IPS DF 4.7 (cell line): ENCODE measurements at regions not wholly inside any gene's neighbourhood (a gene's known extent, or its start where the extent isn't known, plus 50 kb on each side); places are given as distances from the start of the nearest gene placed in this dataset.
A peak's percentile ranks its signal among the peaks of the same experiment; 100 is the strongest.

ENCODE experiments used
- DNase-seq: peaks from one replicate; pipeline ENCODE4 v3.0.0-alpha.2; 2013; ENCODE audit warnings: low spot score; ENCODE audit errors: extremely low read depth

DNA sequence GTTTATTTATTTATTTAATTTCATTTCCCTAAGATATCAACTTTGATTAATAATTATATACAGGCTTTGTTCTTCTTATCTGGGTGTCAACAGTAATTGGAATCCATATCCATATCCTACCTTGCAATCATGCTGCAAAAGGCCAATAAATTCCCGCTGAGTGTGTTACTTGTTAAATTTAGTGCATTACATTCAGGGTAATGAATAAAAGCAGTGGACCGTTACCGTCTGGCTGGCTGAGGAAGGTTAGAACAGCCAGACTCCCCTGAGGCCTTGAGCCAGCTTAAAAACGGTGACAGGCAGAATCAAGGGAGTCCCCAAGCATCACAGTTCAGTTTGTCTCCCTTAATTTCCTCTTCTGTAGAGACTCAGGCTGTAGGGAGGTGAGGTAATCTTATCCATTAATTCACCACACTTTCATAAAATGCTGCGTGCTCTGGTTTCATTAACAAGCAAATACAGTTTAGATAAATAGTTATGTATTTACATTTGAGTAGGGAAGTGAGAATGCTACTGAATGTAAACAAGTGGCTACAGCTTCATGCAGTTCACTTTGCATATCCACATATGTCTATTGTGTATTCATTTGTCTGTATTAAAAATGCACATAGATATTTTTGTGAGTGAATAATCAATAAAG is 888.2 kb upstream of the CXADR start:
- no peak for DNase-seq

- no peak for DNase-seq
These were observed 887.4 kb upstream of the CXADR start for GRCh38 chr21:16625491-16625890.

GRCh38 chr21:16633831-16634459 is 878.9 kb upstream of the CXADR start:
- no peak for DNase-seq

DNA sequence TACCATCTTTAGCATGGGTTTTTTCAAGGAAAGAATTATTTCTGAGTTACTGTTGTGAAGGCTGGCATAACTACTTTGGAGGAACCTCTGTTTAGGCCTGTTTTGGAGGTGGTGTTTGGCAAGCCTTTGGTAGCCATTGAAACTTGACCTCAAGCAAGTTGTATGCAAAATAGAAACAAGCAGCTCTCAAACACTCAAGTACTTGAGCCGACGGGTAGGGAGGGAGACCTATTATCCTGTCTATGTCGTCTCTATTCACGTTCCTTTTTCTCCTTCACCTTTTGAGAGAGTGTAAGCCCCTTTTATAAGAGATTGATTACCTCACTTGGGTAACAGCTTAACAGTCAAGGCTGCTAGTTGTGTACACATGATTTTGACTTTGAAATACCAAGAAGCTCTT is 878.3 kb upstream of the CXADR start:
- DNase-seq, result peak; percentile 16

GRCh38 chr21:16640297-16641027 is 872.4 kb upstream of the CXADR start:
- no peak for DNase-seq

DNA sequence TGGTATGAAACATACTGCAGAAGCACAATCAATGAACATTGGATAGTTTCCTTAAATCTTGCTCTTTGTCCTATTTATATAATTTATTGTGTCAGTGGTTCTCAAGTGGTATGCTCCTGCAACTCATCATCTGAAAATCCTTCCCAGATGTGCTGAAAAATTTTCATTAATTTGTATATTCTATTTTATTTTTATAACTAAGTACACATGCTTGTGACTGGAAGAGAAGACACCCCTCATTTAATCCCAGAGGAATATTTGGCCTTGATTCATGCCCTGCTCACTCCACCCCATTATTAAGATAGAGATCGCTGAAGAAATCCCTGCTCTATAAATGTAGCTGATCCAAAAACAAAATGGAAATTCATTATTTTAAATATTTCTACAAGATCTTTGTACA is 870.5 kb upstream of the CXADR start:
- no peak for DNase-seq

- no peak for DNase-seq
These were observed 868.2 kb upstream of the CXADR start for GRCh38 chr21:16644685-16645084.

- no peak for DNase-seq
These were observed 862.0 kb upstream of the CXADR start for GRCh38 chr21:16650714-16651366.

DNA sequence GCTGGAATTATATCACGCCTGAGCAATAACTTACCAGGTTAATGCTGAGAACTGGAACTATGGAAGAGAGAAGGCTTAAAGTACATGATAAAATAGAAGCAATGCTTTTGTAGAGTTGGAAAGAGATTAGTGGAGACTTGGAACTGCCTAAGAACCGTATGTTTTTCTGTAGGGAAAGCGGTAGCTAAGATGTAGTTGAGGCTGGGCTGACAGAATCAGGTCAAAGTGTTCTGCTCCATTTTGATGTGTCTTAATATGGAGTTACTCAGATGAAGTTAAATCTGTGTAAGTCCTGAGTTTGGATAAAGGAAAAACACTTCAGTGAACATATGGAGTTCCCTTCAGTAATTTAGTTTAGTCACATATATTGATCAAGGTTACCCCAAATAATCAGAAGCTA is 860.9 kb upstream of the CXADR start:
- no peak for DNase-seq

DNA sequence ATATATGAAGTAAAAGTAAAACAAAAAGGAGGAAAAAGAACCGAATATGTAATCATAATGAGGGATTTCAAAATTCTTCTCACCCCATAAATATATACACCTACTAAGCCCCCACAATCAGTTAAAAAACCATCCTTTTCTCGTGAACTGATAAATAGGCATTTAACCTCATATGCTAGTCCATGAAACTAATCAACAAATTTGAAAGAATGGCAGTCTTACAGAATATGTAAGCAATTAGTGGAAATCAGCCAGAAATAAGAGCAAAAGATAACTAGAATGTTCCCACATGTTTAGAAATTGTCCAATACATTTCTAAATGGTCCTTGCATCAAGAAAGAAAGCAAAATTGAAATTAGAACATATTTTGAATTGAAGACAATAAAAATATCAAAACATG is 849.4 kb upstream of the CXADR start:
- DNase-seq, result no peak

DNA sequence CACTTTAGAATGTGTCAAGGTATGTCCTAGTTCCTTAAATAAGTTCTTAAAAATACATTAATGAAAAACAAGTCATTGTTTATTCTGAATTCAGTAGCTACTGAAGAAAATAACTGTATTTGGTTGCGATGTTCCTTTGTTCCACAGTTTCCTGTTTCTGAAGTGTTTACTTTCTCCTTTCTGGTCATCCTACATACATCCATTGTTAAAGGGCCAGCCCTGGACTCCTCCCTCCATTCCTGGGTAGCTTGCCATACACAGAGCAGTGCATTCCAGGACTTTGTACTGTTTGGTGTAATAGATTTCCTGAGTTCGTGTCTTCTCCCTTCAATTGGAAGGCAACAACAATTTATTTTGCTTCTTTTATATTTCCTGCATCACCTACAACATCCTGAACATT is 845.4 kb upstream of the CXADR start:
- DNase-seq, result no peak

- no peak for DNase-seq
These were observed 837.9 kb upstream of the CXADR start for GRCh38 chr21:16674949-16675348.

DNA sequence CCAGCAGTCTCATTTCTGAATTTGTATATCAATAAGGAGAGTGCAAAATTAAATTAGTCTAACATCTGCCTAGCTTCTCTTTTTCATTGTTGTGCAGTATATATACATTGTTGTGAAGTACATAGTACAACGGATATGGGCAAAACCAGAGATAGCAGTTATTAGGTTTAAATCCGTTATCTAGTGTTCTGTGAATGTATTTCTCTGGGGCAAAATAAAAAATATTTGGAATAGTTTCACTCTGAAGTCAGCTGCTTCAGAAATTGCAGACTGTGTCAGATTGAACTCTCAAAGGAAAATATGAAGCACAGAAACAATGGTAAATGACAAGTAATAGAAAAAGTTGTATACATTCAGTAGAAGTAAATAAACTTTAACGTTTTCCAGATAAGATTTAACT is 836.5 kb upstream of the CXADR start:
- DNase-seq, result no peak

GRCh38 chr21:16678429-16679160 is 834.2 kb upstream of the CXADR start:
- no peak for DNase-seq

DNA sequence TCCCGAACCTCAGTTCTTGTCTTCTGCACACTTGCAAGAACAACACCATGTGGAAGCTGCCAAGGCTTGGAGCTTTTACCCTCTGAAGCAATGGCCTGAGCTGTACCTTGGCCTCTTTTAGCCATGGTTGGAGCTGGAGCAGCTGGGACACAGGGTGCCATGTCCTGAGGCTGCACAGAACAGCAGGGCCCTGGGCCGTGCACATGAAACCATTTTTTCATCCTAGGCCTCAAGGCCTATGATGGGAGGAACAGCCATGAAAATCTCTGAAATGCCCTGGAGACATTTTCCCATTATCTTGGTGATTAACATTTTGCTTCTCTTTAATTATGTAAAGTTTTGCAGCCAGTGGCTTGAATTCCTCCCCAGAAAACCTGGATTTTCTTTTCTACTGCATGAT is 817.8 kb upstream of the CXADR start:
- DNase-seq, result no peak

- DNase-seq, result no peak
These were observed 805.6 kb upstream of the CXADR start for GRCh38 chr21:16707274-16707673.

DNA sequence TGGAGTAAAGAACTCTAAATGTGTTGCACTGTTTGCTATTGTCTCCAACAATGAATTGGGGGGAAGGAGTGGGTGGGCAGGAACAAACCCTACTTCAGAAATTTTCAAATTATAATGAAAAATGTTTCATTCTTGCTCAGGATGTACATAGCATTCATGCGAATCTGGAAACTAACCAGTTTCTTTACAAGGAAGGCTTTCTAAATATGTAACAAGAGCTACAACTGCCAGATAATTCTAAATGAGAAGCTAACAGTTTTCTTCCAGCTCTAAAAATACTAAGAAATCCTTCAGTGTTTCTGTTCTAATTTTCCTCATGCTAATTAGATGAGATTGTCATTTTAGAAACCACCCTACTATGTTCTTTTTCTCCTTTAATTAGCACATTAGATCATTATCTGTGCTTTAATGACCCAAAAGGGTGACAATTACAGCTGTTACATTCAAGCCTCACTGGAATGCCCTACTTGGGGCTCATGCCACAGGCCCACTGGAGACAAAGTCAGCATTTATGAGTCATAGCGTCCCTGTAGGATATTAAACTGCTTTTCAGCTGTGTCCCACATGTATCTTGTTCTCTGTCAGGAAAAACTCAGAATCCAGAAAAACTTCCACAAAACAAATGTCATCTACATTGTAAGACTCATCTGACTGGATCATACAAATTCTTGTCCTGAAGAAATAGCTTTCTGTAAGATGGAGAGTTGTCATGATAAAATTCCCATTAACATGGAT is 804.6 kb upstream of the CXADR start:
- no peak for DNase-seq

DNA sequence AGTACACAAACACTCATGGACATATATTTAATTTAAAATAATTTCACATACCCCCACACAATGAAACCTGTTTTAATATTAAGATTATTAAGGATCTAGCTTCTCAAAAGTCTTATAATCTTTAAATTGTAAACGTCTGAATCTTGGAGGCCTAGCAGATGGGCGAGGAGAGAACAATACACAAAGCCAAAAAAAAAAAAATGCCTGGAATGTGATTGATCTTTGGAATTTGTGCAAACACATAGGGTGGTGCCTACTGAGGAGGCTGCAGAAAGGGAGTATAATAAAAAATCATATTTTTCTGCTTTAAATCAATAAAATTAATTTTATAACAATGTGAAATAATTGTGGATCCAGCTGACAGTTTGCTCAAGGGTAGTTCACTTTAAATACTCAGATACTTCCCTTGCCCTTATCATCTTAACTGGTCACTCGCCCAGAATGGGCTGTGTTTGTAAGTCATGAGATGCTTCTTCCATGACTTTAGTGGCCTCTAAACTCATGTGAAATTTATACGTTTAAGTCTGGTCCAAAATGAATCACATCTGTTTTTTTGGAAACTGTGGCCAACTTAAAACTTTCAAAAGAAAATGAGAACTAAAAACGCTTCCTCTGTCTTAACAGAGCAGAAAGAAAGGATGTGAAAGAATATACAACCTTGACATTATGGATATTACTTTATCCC is 802.8 kb upstream of the CXADR start:
- DNase-seq, result no peak

- DNase-seq, result no peak
These were observed 801.1 kb upstream of the CXADR start for GRCh38 chr21:16711757-16712156.

- no peak for DNase-seq
These were observed 799.3 kb upstream of the CXADR start for GRCh38 chr21:16713331-16714117.
